C4-2B (cell line): ENCODE measurements at regions not wholly inside any gene's neighbourhood (a gene's known extent, or its start where the extent isn't known, plus 50 kb on each side); places are given as distances from the start of the nearest gene placed in this dataset.
"Not testable (repeated sequence)": the region's sequence is repeated elsewhere in the genome, so short reads cannot be mapped to it uniquely, and the experiment has no call there.

Experiments used
- H3K27ac ChIP-seq: fragments of 450-650 bp; 2 replicates; pipeline ENCODE4 v1.5.1; 2017
- ZFX ChIP-seq: fragments of 450-650 bp; IDR thresholded peaks from 2 replicates; pipeline ENCODE4 v1.6.1; 2017
- TF ChIP-seq, protein P1 (sequence below): fragments of 450-650 bp; conservative IDR thresholded peaks from 2 replicates; pipeline ENCODE4 v1.5.1; 2017; ENCODE audit warnings: mild to moderate bottlenecking

DNA sequence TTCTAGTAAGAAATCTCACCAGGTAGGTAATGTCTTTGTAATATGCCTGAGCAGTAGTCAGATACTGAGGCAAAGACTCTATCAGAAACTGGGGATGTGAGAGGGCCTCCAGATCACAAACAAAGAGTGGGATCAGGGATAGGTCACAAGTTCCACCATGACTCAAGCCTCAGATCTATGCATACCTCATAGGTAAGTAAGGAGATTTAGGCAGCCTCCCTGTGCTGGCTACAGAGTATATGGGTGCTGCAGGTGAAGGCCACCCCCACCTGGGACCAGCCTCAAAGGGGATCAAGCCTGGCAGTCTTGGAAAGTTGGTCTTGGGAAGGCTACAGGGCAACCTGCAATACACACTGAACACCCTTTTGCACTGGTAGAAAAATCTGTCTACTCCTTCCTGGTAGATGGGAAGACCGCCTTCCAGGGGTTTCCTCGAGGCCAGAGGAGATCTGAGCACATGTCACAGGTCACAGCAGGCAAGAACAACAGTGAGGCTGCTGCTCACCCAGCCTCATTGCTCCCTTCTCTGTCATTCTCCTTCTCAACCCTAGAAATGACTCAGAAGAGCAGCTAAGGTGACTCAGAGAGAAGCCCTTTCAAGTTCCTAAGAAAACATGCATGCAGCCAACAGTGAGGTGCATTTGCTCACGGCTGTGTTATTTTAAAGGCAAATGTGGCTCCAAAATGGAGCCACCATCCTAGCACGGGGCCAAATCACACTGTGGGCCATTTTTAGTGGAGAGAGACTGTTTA is 143.4 kb upstream of the CDKN3 start:
- no peak for TF ChIP-seq ZFX
- TF ChIP-seq, protein P1, sequence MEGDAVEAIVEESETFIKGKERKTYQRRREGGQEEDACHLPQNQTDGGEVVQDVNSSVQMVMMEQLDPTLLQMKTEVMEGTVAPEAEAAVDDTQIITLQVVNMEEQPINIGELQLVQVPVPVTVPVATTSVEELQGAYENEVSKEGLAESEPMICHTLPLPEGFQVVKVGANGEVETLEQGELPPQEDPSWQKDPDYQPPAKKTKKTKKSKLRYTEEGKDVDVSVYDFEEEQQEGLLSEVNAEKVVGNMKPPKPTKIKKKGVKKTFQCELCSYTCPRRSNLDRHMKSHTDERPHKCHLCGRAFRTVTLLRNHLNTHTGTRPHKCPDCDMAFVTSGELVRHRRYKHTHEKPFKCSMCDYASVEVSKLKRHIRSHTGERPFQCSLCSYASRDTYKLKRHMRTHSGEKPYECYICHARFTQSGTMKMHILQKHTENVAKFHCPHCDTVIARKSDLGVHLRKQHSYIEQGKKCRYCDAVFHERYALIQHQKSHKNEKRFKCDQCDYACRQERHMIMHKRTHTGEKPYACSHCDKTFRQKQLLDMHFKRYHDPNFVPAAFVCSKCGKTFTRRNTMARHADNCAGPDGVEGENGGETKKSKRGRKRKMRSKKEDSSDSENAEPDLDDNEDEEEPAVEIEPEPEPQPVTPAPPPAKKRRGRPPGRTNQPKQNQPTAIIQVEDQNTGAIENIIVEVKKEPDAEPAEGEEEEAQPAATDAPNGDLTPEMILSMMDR, result no peak
- H3K27ac ChIP-seq, result no peak overlapping the region

DNA sequence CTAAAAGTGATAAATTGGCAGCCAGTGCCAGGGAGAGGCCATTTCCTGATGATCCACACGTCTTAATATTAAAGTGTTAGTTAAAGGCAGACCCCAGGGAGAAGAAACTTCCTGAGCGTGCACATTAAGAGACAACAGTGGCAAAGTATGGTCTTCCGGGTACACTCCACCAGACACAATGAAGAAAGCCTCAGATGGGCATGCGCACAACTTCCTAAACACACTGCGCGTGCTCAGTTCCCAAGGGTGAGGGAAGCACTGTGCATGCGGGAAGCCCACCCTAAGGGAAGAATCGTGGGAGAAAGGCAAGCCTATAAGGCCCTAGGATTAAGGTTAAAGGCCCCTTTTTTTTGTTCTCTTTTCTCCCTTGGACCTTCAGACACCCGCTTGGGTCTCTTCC is 140.7 kb upstream of the CDKN3 start:
- TF ChIP-seq ZFX, result no peak
- TF ChIP-seq, protein P1, result no peak
- H3K27ac ChIP-seq, result no peak overlapping the region

DNA sequence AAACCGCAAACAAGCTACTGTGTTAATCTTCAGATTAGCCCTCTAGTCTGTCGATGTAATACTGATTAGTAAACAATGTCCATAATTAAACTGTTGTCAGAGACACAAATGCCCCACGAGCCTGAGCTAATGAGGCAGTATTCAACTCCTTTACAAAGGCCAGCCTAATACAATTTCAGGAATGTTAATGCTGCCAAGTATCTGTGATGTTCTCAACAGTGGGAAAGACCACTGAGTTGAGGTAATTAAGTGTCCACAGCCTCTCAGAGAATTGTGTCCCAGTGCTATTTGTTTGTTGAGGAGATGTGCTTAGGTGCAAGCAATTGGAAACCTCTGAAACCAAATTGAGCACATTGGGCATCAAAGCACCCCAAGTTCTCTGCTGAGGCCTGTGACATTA is 139.4 kb upstream of the CDKN3 start:
- H3K27ac ChIP-seq, result no peak overlapping the region
- TF ChIP-seq ZFX, result no peak
- TF ChIP-seq, protein P1, result no peak

DNA sequence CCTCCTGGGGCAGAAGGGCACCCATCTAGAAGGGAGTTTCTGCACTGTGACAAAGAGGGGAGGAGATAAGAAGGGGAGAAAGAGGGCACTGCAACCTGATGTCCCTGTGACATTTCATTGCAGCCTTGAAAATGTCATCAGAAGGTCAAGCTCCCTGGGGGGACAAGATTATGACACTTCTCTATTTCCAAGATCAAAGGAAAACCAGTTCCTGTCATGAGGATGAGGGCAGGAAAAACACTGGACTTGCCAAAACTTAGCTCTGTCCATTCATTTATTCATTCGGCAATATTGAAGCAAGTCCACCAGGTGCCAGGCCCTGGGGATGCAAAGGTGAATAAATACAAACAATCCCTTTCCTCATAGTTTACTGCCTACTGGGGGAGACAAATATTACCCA is 138.4 kb upstream of the CDKN3 start:
- TF ChIP-seq, protein P1, result no peak
- no peak for TF ChIP-seq ZFX

DNA sequence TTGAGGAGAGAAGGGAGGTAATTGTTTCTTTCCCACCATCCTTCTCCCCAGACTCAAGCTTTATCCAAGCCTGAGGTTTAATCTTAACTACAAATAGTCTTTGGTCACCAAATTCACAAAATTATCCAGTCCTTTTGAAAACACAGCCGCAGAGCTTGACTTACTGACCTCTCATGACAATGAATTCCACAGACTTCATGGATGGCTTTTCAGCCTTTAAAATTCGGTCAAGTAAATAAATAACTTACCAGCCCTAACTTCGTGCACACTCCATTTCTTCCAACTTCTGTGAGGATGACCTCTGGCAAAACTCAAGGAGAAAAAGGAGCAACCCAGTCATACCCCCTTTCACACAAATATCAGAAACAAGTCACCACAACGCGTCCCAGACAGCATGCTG is 137.0 kb upstream of the CDKN3 start:
- no peak overlapping the region for H3K27ac ChIP-seq
- TF ChIP-seq, protein P1, result no peak
- TF ChIP-seq ZFX, result no peak

More for the DNA sequence above, 138.4 kb upstream of the CDKN3 start:
- H3K27ac ChIP-seq, result no peak overlapping the region

DNA sequence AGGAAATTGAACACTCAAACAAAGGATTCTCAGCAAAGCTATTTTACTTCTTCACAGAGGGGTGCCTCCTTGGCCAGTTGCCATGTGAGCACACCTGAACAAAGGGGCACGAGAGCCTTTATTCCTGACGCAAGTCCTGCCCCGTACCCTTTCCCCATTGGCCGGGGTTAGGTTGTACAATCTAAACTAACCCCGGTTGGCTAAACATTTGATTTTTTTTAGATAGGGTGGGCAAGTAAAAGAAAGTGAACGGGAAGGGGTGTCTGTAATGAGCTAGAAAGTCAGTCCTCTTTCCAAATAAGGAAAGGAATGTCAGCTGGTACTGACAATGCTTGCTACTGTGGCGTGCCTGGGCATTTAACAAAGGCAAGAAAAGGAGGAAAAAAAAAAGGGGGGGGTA is 135.5 kb upstream of the CDKN3 start:
- TF ChIP-seq ZFX, result no peak
- TF ChIP-seq, protein P1, result no peak
- H3K27ac ChIP-seq, result no peak overlapping the region

DNA sequence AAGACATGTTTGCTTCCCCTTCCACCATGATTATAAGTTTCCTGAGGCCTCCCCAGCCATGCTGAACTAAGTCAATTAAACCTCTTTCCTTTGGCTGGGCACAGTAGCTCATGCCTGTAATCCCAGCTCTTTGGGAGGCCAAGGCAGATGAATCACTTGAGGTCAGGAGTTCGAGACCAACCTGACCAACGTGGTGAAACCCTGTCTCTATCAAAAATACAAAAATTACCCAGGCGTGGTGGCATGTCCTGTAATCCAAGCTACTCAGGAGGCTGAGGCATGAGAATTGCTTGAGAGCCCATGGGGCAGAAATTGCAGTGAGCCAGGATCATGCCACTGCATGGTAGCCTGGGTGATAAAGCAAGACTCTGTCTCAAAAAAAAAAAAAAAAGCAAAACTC is 130.2 kb upstream of the CDKN3 start:
- H3K27ac ChIP-seq, result not testable (repeated sequence)

DNA sequence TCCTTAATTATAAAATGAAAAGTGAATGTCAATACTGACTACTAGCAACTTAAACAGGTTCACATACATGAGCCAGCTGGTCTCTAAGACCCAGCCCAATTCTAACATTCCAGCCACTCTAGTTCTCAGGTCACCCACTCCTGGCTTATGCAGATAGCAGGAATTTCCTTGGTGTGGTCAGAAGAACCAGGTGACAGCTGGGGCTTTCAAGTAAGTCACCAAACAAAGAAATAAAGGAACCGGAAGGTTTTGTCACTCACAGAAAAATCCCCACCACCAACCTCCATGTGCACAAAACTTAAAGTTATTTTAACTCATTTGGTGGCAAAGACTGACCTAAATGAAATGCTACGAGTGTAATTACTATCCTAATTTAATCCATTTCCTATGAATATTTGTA is 129.6 kb upstream of the CDKN3 start:
- no peak for TF ChIP-seq ZFX
- TF ChIP-seq, protein P1, result no peak
- no peak overlapping the region for H3K27ac ChIP-seq
